Psoas muscle (tissue), 7 donors: ENCODE measurements at regions not wholly inside any gene's neighbourhood (a gene's known extent, or its start where the extent isn't known, plus 50 kb on each side); places are given as distances from the start of the nearest gene placed in this dataset.

ENCODE experiments used
- ATAC-seq, 4 donors: fragments of 200-7000 bp; cut with Tn5 transposase; one replicate each; pipeline ENCODE4 v1.9.1; 2020; ENCODE audit warnings: moderate library complexity in 3 of 4, mild to moderate bottlenecking in 2 of 4
- DNase-seq, 2 donors: peaks; one replicate each; pipeline ENCODE4 v3.0.0-alpha.2; 2020
- H3K27ac ChIP-seq: fragments of 200-600 bp; one replicate; pipeline ENCODE4 v1.8.0; 2022
- H3K27me3 ChIP-seq, 3 donors: fragments of 200-600 bp in 1 of 3; one replicate each; pipeline versions ENCODE4 v1.6.1 to v1.8.0; 2013 to 2022; ENCODE audit warnings: low read length in 2 of 3, mild to moderate bottlenecking in 2 of 3, moderate library complexity in 1 of 3; ENCODE audit not compliant: insufficient read depth in 3 of 3
- H3K36me3 ChIP-seq, 2 donors: fragments of 200-600 bp in 1 of 2; one replicate each; pipeline versions ENCODE4 v1.6.1 to v1.8.0; 2013 to 2022; ENCODE audit warnings: low read depth in 1 of 2, mild to moderate bottlenecking in 1 of 2, moderate library complexity in 1 of 2; ENCODE audit not compliant: insufficient read depth in 1 of 2
- H3K4me1 ChIP-seq: fragments of 200-600 bp; one replicate; pipeline ENCODE4 v1.8.0; 2022
- H3K4me3 ChIP-seq: fragments of 200-600 bp; one replicate; pipeline ENCODE4 v1.8.0; 2022; ENCODE audit warnings: mild to moderate bottlenecking
- H3K9me3 ChIP-seq: fragments of 200-600 bp; one replicate; pipeline ENCODE4 v1.8.0; 2022
- WGBS, 3 donors: extraction: QIAGEN DNeasy Blood & Tissue Kit; methylation state at CpG; one replicate each; pipeline versions ENCODE4 v1.1.6 to v1.1.7; 2013; 5-methylcytosine and 5-hydroxymethylcytosine counted together
- intact Hi-C, 2 donors: fragments of 100-400 bp; cut with DNase I; formaldehyde crosslinking; loops; one replicate each; pipeline versions ENCODE4 v1.11.0 to v1.14.2; 2022
- TF ChIP-seq, protein P1 (sequence below): fragments of 200-600 bp; IDR thresholded peaks from one replicate; pipeline ENCODE4 v1.8.0; 2022; ENCODE audit warnings: antibody characterized with exemption
- donor health status: healthy with polysubstance abuse.
- donor health status: DM: no; HTN: no; CAD: no; lungs with moderate emphysema.
- donor health status: Bipolar disorder and iron deficiency.
- donor health status: healthy.
- donor health status: DM: yes; HTN: yes; CAD: no.
- donor health status: DM: no; HTN: no; CAD: no.
- donor health status: DM: yes; HTN: yes; CAD: no.

DNA sequence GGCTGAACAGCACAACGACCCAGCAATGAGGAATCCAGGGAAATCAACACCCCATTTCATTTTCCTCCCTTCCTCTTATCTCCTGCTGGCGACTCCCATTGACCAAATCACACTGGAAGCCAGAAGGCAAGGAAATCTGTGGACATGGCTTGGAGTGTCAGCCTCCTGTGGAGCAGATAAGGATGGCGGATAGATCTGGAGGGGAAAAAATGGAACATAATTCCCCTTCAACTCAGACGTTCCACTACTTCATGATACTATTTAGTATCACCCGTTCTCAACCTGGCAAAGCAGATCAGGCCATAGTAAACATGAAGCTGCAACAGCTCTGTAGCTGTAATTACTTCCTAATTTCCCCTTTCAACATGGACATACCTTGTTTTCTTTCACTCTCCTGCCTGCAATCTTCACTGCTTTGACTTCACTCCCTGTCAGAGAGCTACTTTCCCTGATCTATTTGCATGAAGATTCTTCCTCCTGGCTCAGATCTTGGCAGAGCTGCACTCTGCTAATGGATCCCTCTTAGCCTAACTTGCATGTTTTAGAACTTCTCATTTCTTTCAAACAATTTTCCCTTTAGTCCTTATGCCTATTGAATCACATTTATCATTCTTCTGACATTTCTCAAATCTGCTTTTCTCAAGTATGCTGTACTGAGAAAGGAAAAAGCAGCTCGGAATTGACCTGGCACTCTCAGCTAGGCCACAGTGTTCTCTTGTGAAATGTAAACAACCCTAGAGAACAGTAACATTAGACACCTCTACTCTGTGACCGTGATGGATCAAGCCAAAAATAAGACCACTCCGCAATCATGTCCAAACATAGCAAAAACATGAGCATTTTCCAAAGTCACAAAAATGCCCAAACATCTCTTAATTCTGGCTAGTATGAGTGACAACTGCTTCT is 135.1 kb downstream of the ETNK1 start:
- DNase-seq (no peak), ATAC-seq (no peak)
- Histone ChIP-seq H3K27ac (no peak overlapping the region), H3K9me3 (peaks cover 3% of the 10 kb centered on the region), H3K36me3 (no peaks in the 10 kb centered on the region), H3K4me3 (no peak overlapping the region), H3K27me3 (no peaks in the 10 kb centered on the region), H3K4me1 (no peaks in the 10 kb centered on the region)
- intact Hi-C loops: no loop called here
- 51 to 70% (median 60%) methylated on average over 8 of the region's 8 CpGs for WGBS, 3 donors
- TF ChIP-seq, protein P1, sequence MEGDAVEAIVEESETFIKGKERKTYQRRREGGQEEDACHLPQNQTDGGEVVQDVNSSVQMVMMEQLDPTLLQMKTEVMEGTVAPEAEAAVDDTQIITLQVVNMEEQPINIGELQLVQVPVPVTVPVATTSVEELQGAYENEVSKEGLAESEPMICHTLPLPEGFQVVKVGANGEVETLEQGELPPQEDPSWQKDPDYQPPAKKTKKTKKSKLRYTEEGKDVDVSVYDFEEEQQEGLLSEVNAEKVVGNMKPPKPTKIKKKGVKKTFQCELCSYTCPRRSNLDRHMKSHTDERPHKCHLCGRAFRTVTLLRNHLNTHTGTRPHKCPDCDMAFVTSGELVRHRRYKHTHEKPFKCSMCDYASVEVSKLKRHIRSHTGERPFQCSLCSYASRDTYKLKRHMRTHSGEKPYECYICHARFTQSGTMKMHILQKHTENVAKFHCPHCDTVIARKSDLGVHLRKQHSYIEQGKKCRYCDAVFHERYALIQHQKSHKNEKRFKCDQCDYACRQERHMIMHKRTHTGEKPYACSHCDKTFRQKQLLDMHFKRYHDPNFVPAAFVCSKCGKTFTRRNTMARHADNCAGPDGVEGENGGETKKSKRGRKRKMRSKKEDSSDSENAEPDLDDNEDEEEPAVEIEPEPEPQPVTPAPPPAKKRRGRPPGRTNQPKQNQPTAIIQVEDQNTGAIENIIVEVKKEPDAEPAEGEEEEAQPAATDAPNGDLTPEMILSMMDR: no peak

DNA sequence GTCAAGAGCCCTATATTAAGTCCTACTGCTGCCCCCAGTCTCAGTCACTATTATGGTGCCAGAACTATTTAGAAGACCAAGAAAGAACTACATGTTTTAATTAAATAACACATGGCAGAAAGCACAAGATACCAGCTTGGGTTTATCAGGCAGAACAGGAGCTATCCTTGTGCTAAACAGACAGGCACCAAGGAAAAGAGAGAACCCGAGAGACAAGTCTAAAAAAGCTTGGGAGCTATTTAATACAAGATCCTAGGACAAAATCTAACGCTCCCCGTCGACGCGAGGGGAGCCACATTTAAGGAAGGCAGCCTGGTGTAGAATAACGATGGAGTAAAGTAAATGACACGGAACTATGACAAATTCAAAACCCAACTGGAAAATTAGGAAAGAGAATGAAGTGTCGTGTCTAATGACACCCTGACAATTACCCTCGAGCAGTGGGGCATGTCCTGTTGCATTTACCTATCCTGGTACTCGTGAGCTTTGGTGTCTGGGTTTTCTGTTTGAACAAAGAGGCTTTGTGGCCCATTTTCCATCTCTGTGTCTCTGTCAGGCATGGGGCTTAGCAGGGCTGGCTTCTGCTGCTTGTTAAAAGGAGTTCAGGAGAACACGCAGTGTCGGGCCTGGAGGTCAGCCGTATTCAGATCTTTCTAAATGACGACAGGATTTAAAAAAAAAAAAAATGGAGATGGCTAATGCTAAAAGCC is 140.6 kb downstream of the ETNK1 start:
- intact Hi-C loops: no loop called here
- H3K36me3 ChIP-seq: no peaks in the 10 kb centered on the region
- DNase-seq (no peak), ATAC-seq (no peak)
- TF ChIP-seq, protein P1: no peak
- H3K9me3 ChIP-seq: no peaks in the 10 kb centered on the region
- 40 to 47% (median 40%) methylated on average over 15 of the region's 15 CpGs for WGBS, 3 donors
- H3K27ac ChIP-seq: no peak overlapping the region
- no peak overlapping the region for H3K4me3 ChIP-seq
- H3K4me1 ChIP-seq: no peaks in the 10 kb centered on the region
- H3K27me3 ChIP-seq: no peaks in the 10 kb centered on the region

DNA sequence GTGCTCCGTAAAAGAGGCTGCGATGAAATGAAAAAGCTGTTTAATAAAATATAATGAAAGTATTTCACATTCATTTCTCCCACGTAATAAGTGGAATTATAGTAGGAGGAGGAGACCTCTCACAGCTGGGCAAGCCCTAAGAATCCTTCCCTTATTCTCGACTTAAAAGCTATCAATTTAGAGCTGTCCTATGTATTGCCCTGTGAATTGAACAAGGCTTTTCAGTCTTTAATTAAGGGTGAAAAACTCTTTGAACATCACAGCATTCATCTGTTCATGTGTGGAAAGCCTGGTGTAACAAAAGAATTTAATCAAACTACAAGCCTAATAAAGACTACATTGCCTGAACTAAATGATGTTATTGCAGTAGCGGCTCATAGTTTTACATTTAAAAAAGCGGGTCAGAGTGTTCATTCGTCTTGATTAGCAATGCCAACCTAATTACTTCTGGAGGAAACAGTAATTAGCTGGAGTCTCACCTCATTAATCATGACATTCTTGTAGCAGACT is 142.0 kb downstream of the ETNK1 start:
- no peaks in the 10 kb centered on the region for H3K36me3 ChIP-seq
- no peak overlapping the region for H3K4me3 ChIP-seq
- TF ChIP-seq, protein P1: no peak
- no peaks in the 10 kb centered on the region for H3K9me3 ChIP-seq
- H3K4me1 ChIP-seq: no peaks in the 10 kb centered on the region
- 61 to 66% (median 65%) methylated on average over 7 of the region's 7 CpGs for WGBS, 3 donors
- ATAC-seq (no peak), DNase-seq (no peak)
- intact Hi-C loops: no loop called here
- H3K27me3 ChIP-seq: no peaks in the 10 kb centered on the region
- no peak overlapping the region for H3K27ac ChIP-seq

DNA sequence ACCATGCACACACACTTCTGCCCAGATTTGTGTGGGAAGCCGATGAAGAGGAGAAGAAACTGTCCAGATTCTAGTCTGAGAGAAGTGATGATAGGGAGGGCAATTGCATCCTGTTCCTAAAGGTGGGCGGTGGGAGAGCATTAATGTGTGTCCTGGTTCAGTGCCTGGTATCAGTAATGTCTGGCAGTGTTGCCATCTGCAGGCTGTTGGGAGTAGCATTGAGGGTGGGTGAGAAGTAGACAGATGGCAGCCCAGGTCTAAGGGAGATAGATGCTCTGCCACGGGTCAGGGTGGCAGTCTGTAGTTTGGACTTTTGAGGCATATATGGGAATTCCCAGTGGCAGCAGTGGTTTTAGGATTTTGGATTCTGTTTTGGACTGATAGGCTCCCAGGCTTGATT is 156.4 kb downstream of the ETNK1 start:
- H3K9me3 ChIP-seq: no peaks in the 10 kb centered on the region
- TF ChIP-seq, protein P1: no peak
- 75 to 84% (median 83%) methylated on average over 3 of the region's 3 CpGs for WGBS, 3 donors
- H3K4me3 ChIP-seq: no peak overlapping the region
- no peak for ATAC-seq
- H3K27me3 ChIP-seq: peaks cover 0 to 2% (median 0%) of the 10 kb centered on the region in 3 donors
- DNase-seq: no peak
- intact Hi-C loops: no loop called here
- no peaks in the 10 kb centered on the region for H3K36me3 ChIP-seq
- no peaks in the 10 kb centered on the region for H3K4me1 ChIP-seq
- no peak overlapping the region for H3K27ac ChIP-seq
